ENCODE measurements at regions not wholly inside any gene's neighbourhood (a gene's known extent, or its start where the extent isn't known, plus 50 kb on each side); places are given as distances from the start of the nearest gene placed in this dataset.

DNA sequence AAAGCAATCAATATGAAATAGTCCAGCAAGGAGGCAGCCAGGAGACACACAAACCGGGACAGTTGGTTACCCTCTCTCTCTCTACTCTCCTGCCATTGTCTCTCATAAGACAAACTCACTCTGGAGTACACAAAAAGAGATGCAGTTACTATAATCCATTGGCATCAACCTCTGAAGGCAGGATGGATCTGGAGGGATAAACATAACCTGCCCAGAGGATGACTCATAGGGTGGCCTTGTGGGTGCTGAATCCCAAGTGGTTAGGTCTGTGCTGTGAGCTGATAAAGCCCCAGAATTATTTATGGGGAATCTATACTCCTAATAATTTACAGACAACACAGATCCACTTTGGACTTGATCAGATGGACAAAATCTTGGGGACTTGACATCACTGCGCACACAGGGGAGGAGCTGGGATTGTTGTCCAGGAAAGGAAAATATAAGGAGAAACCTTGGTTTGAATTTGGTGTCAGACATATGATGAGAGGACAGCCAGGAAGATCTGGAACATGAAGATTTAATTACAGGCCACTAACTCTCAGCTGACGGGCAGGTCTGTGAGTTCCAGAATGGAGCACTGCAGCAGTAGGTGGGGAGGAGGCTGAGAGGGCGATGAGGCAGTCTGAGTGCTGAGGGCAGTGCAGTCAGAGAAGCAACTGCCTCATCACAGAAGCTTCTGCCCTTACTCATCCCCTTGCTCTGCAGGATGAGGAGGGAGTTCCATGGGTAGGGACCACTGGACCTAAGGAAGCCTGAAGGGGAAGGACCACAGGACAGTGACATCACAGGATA is 113.9 kb upstream of the PRSS58 start:
- DNase-seq (ENCODE audit: low read depth in 2 of 2) = no peak

DNA sequence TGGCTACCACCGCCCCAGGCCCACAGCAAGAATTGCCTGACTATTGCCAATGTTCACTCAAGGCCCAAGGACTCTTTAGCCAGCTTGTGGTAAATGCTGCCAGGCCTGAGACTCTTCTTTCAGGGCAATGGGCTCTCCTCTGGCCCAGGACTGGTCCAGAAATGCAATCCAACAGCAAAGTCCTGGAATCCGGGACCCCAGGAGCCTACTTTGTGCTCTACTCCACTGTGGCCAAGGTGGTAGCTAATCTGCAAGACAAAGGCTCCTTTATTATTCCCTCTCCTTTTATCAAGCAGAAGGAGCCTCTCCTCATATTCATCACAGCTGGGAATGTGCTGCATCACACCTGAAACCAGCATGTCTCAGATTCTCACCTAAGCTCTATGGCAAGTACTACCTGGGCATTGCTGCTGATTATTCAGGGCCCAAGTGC is 107.6 kb upstream of the PRSS58 start:
- no peak for DNase-seq (ENCODE audit: low read depth in 2 of 2)

GRCh38 chr7:142364551-142364950 is 106.7 kb upstream of the PRSS58 start:
- DNase-seq (ENCODE audit: low read depth in 2 of 2) = no peak

- no peak for DNase-seq (ENCODE audit: low read depth in 2 of 2)
Measured at GRCh38 chr7:142362349-142362748, 104.5 kb upstream of the PRSS58 start.

DNA sequence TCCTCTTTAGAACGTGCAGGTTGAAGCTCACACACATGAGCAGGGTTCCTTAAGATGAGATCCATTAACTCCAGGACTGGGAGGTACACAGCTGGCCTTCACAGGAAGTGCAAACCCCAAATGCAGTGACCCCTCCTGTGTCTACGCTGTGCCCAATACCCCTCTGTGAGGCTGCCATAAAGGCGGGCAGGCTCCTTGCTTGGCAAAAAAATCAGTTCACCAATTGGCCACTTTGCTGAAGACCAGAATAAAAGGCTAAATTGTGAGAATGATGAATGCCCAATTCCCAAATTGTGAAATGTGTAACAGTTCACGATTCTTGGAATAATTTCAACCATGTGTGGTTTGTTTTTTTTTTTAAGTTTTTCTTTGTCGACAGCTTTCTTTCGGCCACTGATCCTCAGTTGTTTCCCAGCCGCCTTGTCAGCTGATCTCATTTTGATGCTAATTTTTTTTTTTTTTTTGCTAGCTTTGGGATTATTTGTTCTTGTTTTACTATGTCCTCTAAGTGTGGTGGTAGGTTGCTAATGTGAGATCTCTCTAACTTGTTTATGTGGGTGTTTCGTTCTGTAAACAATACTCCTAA is 101.9 kb upstream of the PRSS58 start:
- no peak for DNase-seq (ENCODE audit: low read depth in 2 of 2)

DNA sequence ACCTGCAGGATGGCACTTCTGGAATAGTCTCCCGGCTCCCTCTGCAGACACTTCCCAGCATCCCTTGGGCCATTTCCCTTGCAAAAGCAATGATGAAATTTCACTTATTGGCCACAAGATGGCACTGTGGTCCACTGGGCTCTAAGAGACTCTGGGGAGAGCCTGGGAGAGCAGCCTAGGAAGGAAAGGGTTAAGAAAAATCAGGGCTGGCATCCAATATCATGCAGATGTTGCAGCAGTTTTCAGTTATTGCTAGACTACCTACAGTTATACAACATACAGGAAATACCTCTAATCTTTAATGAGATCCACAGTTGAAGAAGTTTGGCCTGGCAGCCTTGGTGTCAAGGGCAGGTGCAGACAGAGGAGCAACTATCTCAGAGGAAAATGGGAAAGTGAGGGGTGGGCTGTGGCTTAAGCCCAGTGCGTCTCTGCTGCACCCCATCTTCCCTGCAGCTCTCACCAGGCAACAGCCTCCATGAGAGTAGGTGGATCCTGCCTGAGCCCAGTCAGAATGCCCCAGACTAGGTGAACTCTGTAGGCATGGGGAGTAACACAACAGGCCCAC is 100.2 kb upstream of the PRSS58 start:
- DNase-seq (ENCODE audit: low read depth in 2 of 2) = no peak

DNA sequence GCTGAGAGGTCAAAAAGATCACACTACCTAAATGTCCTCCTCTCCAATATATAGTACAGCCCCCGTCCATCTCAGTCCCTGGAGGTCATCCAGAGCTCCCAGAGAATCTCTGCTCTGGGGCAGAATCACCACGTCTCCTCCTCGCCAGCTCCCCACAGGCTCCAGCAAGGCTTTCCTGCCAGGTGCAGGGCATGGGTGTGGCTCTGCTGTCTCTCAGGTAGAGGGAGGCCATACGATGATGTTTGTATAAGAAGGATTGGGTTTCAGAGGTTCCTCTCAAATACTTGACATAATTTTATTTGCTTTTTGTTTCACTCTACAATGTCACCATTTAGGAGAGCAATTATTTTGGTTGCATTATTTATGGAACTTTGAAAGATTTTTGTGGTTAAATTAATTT is 98.3 kb upstream of the PRSS58 start:
- DNase-seq (ENCODE audit: low read depth in 2 of 2) = no peak

- no peak for DNase-seq (ENCODE audit: low read depth in 2 of 2)
Measured at GRCh38 chr7:142355328-142355727, 97.5 kb upstream of the PRSS58 start.

- DNase-seq (ENCODE audit: low read depth in 2 of 2) = no peak
Measured at GRCh38 chr7:142353147-142354060, 95.5 kb upstream of the PRSS58 start.

DNA sequence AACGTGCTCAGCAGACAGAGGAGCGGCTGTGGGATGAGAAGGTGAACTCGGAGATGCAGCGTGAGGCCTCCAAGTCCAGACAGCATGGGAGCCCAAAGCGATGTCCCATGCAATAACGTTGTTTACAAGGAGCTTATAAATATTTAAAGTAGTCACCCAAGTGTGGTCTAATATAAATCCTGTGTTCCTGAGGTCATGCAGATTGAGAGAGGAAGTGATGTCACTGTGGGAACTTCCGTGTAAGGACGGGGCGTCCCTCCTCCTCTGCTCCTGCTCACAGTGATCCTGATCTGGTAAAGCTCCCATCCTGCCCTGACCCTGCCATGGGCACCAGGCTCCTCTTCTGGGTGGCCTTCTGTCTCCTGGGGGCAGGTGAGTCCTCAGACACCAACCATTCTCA is 94.7 kb upstream of the PRSS58 start:
- no peak for DNase-seq (ENCODE audit: low read depth in 2 of 2)

- no peak for DNase-seq (ENCODE audit: low read depth in 2 of 2)
Measured at GRCh38 chr7:142351145-142351544, 93.3 kb upstream of the PRSS58 start.

DNA sequence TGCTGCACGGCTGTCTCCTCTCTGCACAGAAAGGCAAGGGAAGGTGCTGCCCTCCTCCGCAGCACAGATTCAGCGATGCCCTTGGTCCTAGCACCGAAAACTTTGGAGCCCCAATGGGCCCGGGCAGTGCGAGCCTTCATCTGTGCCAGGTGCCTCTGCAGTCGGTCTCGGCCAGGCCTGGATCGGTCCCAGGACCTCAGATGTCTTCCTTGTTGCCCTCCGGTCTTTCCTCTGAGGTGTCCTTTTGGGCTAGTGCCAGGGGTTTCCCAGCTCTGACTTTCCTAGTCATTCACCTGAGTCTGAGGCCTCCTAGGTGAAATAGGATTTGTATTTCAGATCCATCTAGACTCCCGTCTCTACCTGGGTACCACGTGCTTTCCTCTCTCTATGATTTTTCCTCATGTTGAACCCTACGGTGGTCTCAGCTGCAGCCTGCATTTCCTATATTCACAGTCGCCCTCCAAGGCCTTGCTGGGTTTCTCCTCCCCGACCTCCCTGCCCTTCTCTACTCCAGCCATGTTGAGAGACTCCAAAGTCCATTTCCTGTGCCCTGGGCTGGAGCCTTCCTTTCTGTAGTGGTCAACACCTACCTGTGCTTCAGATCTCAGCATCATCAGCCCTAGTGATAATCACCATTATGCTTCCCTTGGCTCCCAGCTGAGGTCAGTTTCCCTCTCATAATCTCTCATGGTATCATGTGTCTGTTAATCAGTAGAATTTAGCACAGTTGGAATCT is 92.0 kb upstream of the PRSS58 start:
- DNase-seq (ENCODE audit: low read depth in 2 of 2) = no peak

GRCh38 chr7:142348921-142349405 is 91.1 kb upstream of the PRSS58 start:
- no peak for DNase-seq (ENCODE audit: low read depth in 2 of 2)

GRCh38 chr7:142348100-142348499 is 90.2 kb upstream of the PRSS58 start:
- no peak for DNase-seq (ENCODE audit: low read depth in 2 of 2)

- no peak for DNase-seq (ENCODE audit: low read depth in 2 of 2)
Measured at GRCh38 chr7:142347091-142347490, 89.2 kb upstream of the PRSS58 start.

DNA sequence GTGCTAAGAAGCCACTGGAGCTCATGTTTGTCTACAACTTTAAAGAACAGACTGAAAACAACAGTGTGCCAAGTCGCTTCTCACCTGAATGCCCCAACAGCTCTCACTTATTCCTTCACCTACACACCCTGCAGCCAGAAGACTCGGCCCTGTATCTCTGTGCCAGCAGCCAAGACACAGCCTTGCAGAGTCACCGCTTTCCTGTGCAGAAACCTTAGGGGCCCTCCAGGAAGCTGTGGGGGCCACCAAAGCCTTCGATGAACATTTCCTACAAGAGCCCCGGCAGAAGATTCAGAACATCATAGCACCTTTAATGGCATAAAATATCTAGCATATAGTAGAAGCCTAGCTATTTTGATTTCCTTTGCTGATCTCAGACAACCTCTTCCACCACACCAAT is 88.0 kb upstream of the PRSS58 start:
- DNase-seq (ENCODE audit: low read depth in 2 of 2) = no peak

- DNase-seq (ENCODE audit: low read depth in 2 of 2) = no peak
Measured at GRCh38 chr7:142338633-142339501, 81.0 kb upstream of the PRSS58 start.

DNA sequence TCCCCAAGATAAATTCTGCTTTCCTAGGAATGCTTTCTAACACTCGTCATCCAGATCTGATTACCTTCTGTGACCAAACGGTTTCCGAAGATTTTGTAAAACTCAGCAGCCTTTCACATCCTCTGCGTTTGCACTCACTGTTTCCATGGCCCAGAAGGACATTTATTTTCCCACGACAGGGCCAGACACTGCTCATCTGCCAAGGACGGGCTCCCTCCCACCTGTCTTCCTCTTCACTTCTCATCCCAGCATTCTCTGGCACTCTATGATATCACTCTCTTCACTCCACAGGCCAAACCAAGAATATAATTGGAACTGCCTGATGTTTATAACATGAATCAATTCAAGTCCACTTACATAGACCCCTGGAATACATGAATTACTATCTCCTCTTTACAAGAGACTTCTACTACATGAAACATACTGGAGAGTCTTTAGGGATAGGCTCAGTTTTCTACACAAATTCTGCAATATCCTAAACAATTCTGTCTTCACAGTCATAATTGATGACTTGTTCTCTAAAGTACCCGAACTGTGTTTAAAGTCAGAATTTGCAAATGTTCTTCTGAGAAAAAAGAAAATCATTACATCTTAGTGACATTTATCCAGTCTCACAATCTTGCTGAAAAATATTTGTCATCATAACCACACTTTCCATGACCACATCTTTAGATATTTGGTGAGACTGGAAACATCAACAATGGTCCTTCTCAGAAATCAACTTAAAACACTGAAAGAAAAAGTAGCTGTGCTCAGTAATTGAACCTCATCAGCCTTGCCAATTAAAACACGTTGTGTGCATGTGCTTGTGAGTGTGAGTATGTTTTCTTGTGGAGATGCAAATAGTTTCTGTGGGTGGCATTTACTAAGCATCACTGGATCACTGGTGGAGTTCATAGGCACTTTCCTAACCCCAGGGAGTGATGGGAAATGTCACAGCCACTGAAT is 79.5 kb upstream of the PRSS58 start:
- DNase-seq (ENCODE audit: low read depth in 2 of 2) = no peak

DNA sequence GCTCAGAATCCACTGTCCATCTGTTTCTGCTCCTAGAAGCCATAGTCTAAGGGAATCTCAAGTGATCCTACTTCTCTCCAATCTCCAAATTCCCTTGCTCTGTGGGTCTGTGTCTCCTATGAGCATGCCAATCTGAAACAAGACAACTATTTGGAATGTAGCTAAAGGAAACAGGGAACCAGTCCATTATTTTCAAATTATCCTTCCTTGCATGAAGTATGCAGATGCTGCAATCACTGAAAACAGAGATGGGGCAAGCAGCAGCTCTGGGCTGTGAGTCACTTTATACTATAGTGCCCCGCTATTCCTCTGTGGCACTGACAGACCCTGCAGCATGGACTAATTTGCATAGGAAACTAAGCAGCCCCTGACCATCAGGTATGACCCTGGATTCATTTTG is 76.9 kb upstream of the PRSS58 start:
- DNase-seq (ENCODE audit: low read depth in 2 of 2) = no peak
